Stomach (tissue), 4 donors: ENCODE measurements at regions not wholly inside any gene's neighbourhood (a gene's known extent, or its start where the extent isn't known, plus 50 kb on each side); places are given as distances from the start of the nearest gene placed in this dataset.

Experiments
- CTCF ChIP-seq, 7 experiments: fragments of 450-650 bp in 4 of 7; fragments of 200-600 bp in 3 of 7; sonication (generic) in 3 of 7; IDR thresholded peaks; one replicate each; pipeline ENCODE4 v1.5.1; 2016 to 2019; ENCODE audit warnings: antibody characterized with exemption in 7 of 7, control low read depth in 2 of 7, mild to moderate bottlenecking in 1 of 7
- EP300 ChIP-seq: sonication (generic); formaldehyde crosslinking; IDR thresholded peaks from one replicate; pipeline ENCODE4 v1.6.1; 2017; ENCODE audit warnings: antibody characterized with exemption
- POLR2A ChIP-seq, 4 donors: fragments of 450-650 bp; IDR thresholded peaks; one replicate each; pipeline ENCODE4 v1.6.1; 2016; ENCODE audit warnings: antibody characterized with exemption in 4 of 4, control low read depth in 2 of 4, mild to moderate bottlenecking in 1 of 4, moderate library complexity in 1 of 4

- no peak for TF ChIP-seq CTCF (IDR thresholded peaks at IDR 0.05)
- no peak for TF ChIP-seq EP300
- TF ChIP-seq POLR2A (IDR thresholded peaks at IDR 0.05) = no peak
Measured at GRCh38 chr5:40006260-40006659, 581.5 kb upstream of the DAB2 start.
